Fibroblast of peridontal ligament (primary cell): ENCODE measurements at regions not wholly inside any gene's neighbourhood (a gene's known extent, or its start where the extent isn't known, plus 50 kb on each side); places are given as distances from the start of the nearest gene placed in this dataset.

Experiments used
- DNase-seq: peaks from one replicate; pipeline ENCODE4 v3.0.0-alpha.2; 2010; ENCODE audit errors: extremely low read depth

DNA sequence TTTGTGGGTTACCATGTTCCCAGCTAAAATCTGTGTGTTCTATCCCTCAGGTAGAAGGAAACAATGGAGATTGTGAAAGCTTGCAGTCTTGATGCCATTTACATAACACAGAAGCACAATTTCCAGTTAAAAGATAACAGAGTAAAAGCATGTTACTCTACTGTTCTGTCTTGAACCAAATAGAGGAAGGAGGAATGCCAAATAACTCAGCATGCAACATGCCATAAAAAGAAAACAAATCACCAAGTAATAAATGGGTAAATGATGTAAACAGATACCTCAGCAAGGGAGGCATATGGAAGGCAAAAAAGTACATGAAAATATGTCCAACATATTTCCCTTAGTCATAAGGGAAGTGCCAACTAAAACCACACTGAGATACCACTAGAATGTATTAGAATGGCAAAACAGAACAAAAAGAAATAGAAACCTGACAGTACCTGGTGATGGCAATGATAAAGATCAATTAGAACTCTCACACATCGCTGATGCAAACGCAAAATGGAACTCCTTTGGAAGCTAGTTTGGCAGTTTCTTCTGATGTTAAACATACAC is 502.6 kb upstream of the HS3ST1 start:
- no peak for DNase-seq

DNA sequence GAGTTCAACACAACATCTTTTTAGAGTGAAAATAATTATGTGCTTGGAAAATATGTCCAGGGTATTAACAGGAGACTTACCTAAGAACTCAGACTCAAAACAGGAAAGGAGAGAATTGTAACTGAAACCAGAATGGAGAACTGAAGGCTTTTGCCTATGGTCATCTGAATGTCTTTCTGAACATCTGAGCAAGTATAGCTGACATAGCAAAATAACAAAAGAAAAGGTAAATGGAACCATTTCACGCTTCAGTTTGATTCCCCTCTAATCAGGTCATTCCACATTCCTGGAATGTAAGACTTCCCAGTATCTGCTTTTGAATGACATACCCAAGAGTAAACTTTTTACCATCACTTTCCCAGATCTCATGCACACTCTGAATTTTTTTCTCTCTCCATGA is 500.4 kb upstream of the HS3ST1 start:
- DNase-seq: no peak

DNA sequence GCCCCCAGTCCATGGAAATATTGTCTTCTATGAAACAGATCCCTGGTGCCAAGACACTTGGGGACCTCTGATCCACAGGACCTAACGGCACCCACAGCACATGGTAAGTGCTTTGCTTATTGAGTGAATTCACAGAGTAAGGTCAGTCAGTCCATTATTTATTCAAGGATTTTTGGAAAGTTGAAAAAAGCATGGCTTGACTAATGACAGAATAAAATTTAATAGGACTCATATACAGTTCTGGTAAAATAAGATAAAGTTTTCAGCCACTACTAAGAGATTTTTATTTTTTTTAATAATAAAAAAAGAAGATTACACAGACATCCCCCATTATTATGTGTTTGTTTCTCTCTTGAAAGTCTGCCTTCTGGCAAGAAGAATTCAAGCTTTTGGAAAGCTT is 490.6 kb upstream of the HS3ST1 start:
- DNase-seq: no peak

DNA sequence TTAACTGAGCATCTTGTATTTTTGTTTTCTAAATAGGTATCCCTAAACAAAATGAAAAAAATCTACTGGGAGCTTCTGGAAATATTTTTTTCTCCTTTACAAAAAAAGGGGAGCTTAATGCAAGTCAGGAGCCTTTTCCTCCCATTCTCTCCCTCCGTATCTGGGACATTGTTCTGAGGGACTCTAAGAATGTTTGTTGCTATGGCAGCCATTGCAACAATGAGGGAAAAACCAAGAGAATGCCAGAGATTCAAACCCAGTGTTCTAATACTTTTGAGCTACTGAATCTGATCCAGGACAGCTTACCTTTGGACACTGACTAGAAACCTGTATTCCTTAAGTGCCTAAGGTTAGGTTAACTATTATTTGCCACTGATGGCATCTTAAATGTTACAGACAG is 485.7 kb upstream of the HS3ST1 start:
- DNase-seq: no peak

DNA sequence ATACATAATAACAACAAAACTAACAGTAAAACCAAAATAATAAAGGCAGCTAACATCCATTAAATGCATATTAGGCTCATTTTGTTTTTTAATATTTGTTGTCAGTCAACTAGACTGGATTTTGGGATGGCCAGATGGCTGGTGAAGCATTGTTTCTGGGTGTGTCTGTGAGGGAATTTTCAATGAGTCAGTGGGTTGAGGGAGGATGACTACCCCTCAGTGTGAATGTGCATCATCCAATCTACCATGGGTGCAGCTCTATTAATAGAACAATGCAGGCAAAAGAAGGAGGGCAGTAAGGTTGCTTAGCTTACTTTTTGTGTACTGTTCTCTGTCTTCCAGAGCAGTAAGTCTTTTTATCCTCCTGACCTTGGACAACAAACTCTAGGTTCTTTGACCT is 484.2 kb upstream of the HS3ST1 start:
- DNase-seq: peak; percentile 2

DNA sequence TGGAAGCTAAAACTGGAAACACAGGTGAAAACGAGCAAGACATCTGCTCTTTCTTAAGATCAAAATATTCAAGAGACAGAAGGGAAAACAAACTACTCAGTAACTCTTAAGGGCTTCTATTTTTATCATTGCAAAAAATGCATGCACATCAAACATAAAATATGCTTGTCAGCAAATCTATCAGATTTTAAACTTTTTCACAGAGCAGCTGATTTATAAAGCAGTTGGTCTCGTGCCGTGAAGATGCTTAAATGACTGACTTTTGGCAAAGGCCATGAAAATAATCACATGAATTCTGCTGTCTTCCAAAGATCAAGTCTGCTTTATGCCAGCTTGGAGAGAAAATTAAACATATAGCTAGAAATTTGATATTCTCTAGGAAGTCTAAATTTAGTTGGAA is 482.1 kb upstream of the HS3ST1 start:
- DNase-seq: no peak

DNA sequence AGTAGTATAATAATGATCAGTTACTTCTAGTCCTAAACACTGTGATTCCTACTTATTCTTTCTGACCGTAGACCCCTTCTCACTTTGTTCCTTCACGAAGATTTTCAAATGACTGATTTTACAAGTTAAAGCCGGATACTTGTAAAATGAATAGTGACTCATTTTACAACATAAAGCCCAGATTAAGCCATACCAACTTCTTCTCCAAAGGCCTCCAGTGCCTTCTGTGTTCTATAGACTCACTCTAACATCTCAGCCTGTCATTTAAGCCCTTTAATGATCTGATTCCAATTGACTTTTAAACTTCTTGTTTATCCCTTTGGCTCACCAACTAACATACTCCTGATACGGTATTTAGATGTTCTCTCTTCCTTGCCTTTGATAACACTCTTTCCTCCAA is 480.0 kb upstream of the HS3ST1 start:
- no peak for DNase-seq

DNA sequence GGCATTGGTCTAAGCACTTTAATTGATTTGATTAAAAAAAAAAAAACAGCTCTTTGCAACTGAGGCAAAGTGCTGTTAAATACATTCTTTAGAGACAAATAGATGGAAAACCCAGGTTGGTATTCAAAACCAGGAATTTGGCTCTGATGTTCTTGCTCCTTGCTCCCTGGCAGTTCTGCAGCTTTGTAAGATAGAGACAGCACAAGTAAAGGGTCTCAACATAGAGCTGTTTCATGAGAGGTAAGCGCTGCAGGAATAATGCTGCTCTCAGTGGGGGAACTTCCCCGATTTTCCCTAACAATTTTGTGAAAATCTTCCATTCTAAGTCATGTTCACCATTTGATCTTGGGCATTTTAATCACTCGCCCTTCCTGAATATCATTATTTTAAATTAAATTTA is 479.5 kb upstream of the HS3ST1 start:
- DNase-seq: no peak

DNA sequence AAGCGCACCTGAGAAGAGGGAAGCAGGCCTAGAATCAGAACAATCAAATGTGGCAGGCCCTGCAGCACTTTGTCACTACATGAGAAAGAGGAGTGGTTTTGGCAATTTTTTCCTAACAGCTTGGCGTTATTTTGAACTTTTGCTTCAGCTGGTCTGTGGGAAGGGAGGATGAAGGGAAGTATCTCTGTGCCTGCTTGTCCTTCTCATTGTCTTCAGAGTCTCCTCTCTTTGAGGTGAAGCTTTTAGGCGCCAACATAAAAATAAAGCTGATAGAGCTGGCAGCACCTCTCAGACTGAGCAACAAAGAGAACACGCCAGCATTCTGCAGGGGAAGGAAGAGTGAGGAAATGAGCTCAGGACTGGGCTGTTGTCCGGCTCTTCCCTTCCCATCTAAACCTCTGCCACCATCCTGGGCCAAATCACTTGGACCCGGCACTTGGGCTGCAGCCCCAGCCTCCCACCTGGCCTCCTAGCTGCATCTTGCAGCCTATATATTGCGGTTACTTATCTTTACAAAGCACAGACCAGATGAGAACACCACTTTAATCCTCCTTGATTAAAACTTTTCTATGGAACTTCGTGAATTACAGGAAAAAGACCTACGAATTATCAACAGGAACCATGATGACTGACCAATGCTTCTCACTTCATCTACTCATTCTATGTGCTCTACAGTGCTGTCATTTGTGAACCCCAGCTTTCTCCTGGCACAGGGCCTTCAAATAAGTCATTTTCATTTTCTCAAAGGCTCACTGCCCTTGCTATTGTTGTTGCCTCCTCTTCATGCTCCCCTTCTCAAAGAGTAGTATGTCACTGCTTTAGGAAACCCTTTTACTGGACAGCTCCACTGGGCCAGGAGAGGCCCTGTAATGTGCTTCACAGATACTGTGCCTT is 476.4 kb upstream of the HS3ST1 start:
- DNase-seq: no peak

DNA sequence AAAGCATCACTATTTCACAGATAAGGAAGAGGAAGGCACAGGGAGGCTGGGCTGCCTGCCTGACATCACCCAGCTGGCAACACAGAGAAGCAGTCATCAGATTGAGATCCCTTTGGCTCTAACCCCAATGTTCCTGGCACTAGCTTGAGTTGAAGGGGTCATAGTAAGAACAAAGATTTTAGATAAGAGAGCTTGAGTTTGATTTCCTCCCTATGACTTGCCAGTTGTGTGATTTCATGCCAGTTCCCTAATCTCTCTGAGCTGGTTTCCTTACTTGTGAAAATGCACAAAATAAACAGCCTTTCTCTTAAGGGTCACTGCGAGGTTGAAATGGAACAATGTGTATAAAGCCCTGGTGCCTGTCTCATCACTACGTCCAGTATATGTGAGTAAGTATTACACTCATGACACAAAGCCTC is 475.4 kb upstream of the HS3ST1 start:
- no peak for DNase-seq

DNA sequence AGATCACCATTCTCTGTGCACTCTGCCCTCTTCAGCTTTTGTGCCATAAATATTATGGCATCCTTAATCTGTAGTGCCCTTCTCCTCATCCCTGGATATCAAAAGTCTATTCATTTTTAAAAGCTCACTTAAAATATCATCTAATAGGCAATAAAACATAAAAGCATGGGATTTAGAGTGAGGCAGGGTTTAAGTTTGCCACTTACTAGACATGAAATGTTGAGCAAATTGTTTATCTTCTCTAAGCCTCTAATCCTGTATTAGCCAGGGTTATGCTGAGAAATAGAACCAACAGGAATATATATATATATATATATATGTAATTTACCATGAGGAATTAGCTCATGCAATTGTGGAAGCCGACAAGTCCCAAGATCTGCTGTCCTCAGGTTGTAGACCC is 472.4 kb upstream of the HS3ST1 start:
- DNase-seq: no peak

DNA sequence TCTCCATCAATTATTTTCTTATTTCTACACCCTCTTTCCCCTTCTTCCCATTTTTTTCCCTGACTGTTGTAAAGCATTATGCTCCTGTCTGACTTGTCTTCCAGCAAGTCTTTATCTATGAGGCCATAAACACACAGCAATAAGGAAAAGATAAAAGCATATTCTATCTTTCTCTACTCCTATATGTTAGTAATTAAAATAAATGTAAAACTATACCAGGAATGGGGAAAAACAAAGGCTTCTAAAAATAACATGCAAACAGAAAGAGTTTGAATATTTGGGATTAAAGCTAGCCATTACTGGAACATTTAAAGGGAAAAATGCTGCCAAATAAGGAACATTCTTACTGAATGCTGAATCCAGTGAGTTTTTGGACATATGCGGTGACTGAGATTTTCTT is 471.7 kb upstream of the HS3ST1 start:
- no peak for DNase-seq

DNA sequence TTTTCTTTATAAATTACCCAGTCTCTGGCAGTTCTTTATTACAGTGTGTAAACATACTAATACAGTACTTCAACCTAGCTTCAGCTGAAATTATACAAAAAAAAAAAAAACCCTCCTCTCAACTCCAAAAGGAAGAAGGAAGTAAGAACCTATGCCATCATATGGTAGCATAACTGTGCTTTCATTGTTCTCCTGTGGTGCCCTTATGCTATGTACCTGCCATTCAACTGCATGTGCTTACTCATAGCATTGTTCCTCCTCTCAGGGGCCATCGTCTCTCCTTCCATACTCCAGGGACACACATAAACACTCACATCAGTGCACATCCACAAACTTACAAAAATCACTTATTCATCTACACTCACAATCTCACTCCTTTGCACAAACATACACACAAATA is 470.1 kb upstream of the HS3ST1 start:
- no peak for DNase-seq

DNA sequence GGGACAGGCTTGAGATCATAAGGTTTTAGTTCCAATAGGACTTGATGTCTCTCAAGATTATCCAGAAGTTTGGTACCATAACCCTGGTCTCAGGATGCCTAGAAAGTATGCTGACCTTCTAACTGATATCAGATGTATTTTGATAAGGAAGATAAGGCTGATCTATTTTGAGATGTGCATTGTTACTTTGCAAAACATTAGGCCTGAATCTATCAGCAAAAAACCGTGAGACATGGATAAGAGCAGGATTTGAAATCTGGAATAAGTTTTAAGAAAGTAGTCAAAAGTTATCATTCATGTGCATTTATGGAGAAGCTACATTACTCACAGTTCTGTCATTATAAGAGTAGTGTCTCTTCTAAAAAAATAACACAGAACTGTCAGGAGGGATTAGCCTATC is 467.1 kb upstream of the HS3ST1 start:
- no peak for DNase-seq

DNA sequence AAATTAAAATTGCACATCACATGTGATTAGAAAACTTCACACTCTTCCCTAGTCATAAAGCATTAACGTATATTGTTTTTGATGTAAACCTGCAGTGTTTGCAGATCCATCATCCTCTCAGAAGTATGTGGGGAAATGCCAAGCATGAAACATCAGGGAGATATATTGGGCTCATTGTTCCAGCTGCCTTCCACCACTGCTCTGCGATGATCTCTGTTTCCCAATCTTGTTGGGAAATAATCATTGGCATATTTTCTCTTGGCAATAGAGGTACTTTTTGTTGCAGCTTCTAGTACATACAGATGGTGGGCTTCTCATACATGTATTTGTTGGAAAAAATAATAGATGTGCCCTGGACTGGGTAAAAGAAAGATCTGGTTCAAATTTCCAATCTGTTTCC is 466.3 kb upstream of the HS3ST1 start:
- DNase-seq: no peak

DNA sequence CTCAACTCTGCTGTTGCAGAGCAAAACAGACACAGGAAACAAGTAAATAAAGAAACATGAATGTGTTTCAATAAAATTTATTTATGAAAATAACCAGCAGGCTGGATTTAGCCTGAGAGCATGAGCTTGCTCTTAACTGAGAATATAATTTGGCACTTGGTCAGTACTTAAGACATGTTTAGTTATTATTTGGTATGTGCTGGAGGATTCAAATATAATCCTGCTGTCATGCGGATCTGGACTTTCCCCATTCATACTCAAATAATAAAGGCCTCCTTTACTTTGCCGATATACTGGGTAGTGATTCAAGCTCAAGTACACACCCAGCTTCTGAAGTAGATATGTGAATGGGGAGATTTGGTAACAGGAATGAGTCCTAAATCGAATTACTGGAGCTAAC is 465.5 kb upstream of the HS3ST1 start:
- DNase-seq: no peak

DNA sequence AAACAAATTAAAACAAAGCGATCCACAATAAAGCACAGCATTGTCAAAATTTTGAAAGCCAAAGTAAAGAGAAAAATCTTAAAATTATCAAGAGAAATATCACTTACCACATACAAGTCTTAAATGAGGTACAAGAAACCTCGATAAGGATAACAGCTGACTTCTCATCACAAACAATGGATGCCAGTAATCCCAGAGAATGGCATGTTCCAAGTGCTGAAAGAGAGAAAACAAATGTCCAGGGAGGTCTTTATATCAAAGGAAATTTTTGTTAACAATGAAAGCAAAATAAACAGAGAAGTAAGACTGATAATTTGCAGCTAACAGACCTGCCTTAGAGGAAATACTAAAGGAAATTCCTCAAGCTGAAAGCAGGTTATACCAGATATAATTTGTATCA is 460.4 kb upstream of the HS3ST1 start:
- DNase-seq: no peak

DNA sequence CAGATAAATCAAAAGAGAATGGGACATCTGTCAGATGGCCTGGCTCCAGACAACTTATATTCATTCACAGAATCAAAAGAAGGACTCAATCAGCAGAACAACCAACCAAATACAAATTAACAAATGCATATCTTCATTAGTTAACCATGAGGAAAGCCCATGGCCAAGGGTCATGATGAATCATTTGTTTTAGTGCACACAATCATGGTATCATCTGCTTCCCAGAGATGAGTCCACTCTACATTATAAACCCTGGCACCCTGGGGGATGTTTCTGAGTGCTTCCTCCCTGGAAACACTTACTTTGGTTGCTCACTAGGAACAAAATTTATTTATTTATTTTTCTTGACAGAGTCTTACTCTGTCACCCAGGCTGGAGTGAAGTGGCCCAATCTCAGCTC is 453.3 kb upstream of the HS3ST1 start:
- DNase-seq: no peak

DNA sequence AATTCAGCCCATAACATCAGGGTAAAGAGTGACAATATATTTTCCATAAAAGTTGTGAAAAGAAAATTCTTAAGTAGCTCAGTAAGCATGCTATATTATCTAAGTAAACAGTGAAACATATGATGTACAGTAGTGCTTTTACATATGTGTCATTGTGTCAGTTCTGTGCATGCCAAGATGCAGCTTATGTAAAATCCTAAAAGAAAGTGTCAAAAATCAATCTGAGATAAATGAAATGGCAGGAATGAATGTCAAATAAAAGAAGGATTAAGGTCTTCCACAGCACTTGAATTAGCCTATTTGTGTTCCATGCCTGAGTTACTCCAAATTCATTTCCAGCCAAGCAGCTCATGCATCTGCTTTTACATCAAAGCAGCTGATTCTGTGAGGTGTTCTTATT is 452.7 kb upstream of the HS3ST1 start:
- DNase-seq: no peak

DNA sequence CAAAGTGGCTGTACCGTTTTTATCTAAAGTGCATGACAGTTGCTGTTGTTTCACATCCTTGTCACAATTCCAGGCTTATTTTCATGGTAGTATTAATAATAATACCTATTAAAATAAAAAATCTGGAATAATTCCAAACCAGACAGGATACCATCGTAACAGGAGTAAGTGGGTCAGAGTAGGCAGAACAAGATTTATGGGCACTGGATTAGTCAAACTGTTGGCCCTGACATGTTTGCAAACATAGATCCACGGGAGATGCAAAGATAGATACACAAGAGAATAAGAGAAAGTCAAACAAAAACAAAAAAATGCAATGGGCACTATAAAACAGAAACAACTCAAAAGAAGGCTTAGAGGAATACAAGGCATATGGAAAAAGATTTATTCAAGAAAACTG is 449.5 kb upstream of the HS3ST1 start:
- DNase-seq: no peak

DNA sequence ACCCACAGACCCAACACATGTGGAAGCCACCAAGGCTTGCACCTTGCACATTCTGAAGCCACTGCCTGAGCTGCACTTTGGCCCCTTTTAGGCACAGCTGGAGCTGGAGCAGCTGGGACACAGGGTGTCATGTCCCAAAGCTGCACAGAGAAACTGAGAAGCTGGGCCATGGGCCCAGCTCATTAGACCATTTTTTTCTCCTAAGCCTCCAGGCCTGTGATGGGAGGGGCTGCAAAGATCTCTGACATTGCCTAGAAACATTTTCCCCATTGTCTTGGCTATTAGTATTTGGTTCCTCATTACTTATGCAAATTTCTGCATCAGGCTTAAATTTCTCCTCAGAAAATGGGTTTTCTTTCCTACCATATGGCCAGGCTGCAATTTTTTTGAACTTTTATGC is 447.4 kb upstream of the HS3ST1 start:
- no peak for DNase-seq

DNA sequence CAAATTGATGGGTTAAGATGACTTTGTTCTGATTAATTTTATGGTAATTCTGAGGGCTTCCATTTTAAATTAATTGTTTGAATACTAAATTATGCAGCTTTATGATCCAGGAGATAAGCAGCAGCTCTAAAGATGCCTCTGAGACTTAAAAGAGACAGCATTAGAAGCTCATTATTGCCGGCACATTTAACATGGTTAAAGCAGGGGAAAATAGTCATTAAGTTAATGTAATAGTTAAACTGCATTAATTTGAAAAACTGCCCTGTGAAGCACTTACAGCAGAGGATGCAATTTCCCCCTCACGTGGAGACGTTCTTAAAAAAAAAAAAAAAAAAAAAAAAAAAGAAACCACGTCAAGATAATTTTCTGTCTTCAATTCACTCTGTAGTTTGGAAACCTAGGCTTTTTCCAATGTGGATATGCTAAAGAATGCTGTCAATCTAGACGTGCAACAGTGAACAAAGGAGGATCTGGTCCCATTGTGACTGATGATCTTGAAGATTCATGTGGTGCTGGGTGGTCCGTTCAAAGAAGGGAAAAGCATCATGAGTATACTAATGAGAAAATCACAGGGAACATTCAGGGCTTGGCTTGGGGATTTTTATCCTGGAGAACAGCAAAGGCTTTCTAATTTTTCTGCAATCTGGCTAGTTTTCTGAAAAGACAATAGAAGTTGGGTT is 440.6 kb upstream of the HS3ST1 start:
- DNase-seq: no peak

DNA sequence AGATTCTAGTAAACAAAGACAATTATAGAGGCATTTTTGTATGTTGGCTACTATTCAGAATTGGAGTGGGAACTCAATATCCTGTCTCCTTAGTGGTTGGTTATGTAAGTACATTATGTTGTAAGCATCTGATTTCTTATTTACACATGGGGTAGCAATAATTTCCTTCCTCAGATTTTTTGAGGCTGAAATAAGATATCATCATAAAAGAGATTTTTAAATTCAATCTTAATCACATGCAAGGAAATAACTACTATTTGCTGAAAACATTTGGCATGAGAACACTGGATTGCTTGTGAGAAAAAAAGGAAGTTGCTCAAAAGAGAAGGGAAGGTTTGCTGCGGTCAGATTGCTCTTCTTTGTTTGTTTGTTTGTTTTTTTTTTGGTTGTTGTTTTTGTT is 437.7 kb upstream of the HS3ST1 start:
- DNase-seq: no peak
